ENCODE measurements at regions not wholly inside any gene's neighbourhood (a gene's known extent, or its start where the extent isn't known, plus 50 kb on each side); places are given as distances from the start of the nearest gene placed in this dataset.

DNA sequence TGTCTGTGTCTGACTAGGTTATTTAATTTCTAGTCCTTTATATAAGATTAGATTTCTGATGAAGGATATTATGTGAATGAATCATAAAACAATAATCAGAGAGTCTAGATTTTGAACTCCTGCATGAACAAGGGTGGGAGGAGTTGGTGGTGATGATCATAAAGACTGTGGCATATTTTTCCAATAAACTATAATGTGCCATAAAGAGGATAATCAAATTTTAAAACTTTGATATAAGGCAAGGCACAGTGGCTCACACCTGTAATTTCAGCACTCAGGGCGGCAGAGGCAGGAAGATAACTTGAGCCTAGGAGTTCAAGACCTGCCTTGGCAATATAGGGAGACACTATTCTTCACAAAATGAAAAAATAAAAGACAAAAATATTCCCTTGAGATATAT, 473.3 kb downstream of the GABRG1 start:
- Histone ChIP-seq H4K91ac (ENCODE audit: insufficient read depth, low read depth, low read length) (no peak overlapping the region), H3K23ac (ENCODE audit: low read depth, low read length) (no peak overlapping the region), H4K20me1 (ENCODE audit: insufficient read depth, low read length) (no peaks in the 10 kb centered on the region), H3K4me2 (ENCODE audit: low read depth, low read length) (no peak overlapping the region), H2AFZ (replicated peaks; ENCODE audit: low read length, poor library complexity) (no peak overlapping the region), H2BK5ac (ENCODE audit: low read depth, low read length, poor library complexity, severe bottlenecking) (no peak overlapping the region), H3K14ac (replicated peaks; ENCODE audit: low read depth, low read length) (no peak overlapping the region), H2BK120ac (ENCODE audit: low read depth, low read length) (no peak overlapping the region), H3K4me1 (ENCODE audit: control insufficient read depth, insufficient read depth, low read length) (no peaks in the 10 kb centered on the region), H3K27me3 (ENCODE audit: control insufficient read depth, insufficient read depth, low read length) (no peaks in the 10 kb centered on the region), H3K36me3 (ENCODE audit: control insufficient read depth, insufficient read depth, low read length) (no peaks in the 10 kb centered on the region), H3K27ac (ENCODE audit: insufficient read depth, low read length) (no peak overlapping the region), H3K9ac (ENCODE audit: low read depth, low read length) (no peak overlapping the region), H3K4me3 (ENCODE audit: insufficient read depth, low read depth, low read length) (no peak overlapping the region), H3K56ac (ENCODE audit: extremely low read depth, insufficient read depth, low read length) (no peak overlapping the region), H3K18ac (ENCODE audit: low read depth, low read length) (no peak overlapping the region), H2BK20ac (ENCODE audit: low read depth, low read length) (no peak overlapping the region), H3K9me3 (ENCODE audit: control insufficient read depth, insufficient read depth, low read length) (no peaks in the 10 kb centered on the region), H3K4ac (ENCODE audit: low read depth, low read length) (no peak overlapping the region), H4K5ac (ENCODE audit: low read depth, low read length) (no peak overlapping the region), H4K8ac (ENCODE audit: low read depth in 2 of 2, low read length in 2 of 2) (no peak overlapping the region), H3K9me1 (ENCODE audit: insufficient read depth, low read length) (no peaks in the 10 kb centered on the region), H2AK9ac (replicated peaks; ENCODE audit: low read depth, low read length, poor library complexity) (no peak overlapping the region), H2AK5ac (ENCODE audit: low read depth, low read length) (no peak overlapping the region), H3K79me1 (ENCODE audit: low read depth in 1 of 2, low read length in 2 of 2) (no peaks in the 10 kb centered on the region), H2BK15ac (ENCODE audit: low read depth, low read length) (no peak overlapping the region)
- dilution Hi-C loops (cut with HindIII; ENCODE audit: low sequenced_read_pairs, unreplicated experiment), result no loop called here
- DNase-seq, result no peak
- no CpG with 5 or more reads among the region's 1 CpG for WGBS, 2 experiments (ENCODE audit: extremely low coverage in 2 of 2, insufficient read length in 1 of 2)
- CTCF ChIA-PET, result no interaction called here
- intact Hi-C loops (cut with micrococcal nuclease), result loop anchor here (10.0 kb wide), 1 partner anchor 64 kb away; no protein-coding TSS in a partner anchor
- TF ChIP-seq RCOR1 (IDR thresholded peaks at IDR 0.05; ENCODE audit: insufficient replicate concordance, low read length), result no peak
- TF ChIP-seq RFX5 (IDR thresholded peaks at IDR 0.05; ENCODE audit: low read depth, low read length), result no peak
- TF ChIP-seq RAD21 (IDR thresholded peaks at IDR 0.05; ENCODE audit: low read length), result no peak
- TF ChIP-seq BHLHE40 (IDR thresholded peaks at IDR 0.05; ENCODE audit: low read depth, low read length), result no peak
- in situ Hi-C loops (cut with MboI; ENCODE audit: low sequenced_read_pairs), result no loop called here
- POLR2A ChIA-PET (ENCODE audit: unreplicated experiment), result no interaction called here
- no TSS peak for BruUV-seq (replicated peaks)
- no peak for ATAC-seq (ENCODE audit: low read depth)

All from IMR-90 (cell line).